Endodermal cell (in vitro differentiated cells): ENCODE measurements at regions not wholly inside any gene's neighbourhood (a gene's known extent, or its start where the extent isn't known, plus 50 kb on each side); places are given as distances from the start of the nearest gene placed in this dataset.

Source experiments
- DNase-seq: peaks from one replicate; pipeline ENCODE4 v3.0.0-alpha.2; 2017
- H3K27ac ChIP-seq: 2 replicates; pipeline ENCODE4 v1.5.1; 2013; ENCODE audit warnings: mild to moderate bottlenecking, low read depth, low read length, moderate library complexity
- H3K27me3 ChIP-seq: 2 replicates; pipeline ENCODE4 v1.6.1; 2013; ENCODE audit warnings: mild to moderate bottlenecking, low read length, moderate library complexity; ENCODE audit not compliant: insufficient read depth, control insufficient read depth, poor library complexity, severe bottlenecking
- H3K36me3 ChIP-seq: 2 replicates; pipeline ENCODE4 v1.7.0; 2013; ENCODE audit warnings: mild to moderate bottlenecking, low read length, moderate library complexity; ENCODE audit not compliant: control insufficient read depth, insufficient read depth
- H3K4me1 ChIP-seq: one replicate; pipeline ENCODE4 v1.7.0; 2013; ENCODE audit warnings: low read length; ENCODE audit not compliant: control insufficient read depth, insufficient read depth
- H3K4me3 ChIP-seq: 2 replicates; pipeline ENCODE4 v1.5.1; 2013; ENCODE audit warnings: mild to moderate bottlenecking, low read length, moderate library complexity
- H3K9ac ChIP-seq: 2 replicates; pipeline ENCODE4 v1.6.1; 2013; ENCODE audit warnings: mild to moderate bottlenecking, low read length, moderate library complexity; ENCODE audit not compliant: poor library complexity, severe bottlenecking; ENCODE audit errors: extremely low read depth
- H3K9me3 ChIP-seq: 2 replicates; pipeline ENCODE4 v1.6.1; 2013; ENCODE audit warnings: mild to moderate bottlenecking, low read length, moderate library complexity; ENCODE audit not compliant: control insufficient read depth
- H3K27ac Mint-ChIP-seq: 2 replicates; pipeline ENCODE4 v1.8.0; 2020; ENCODE audit warnings: mixed read lengths
- H3K27me3 Mint-ChIP-seq: 2 replicates; pipeline ENCODE4 v1.8.0; 2021; ENCODE audit warnings: mild to moderate bottlenecking, mixed read lengths; ENCODE audit not compliant: insufficient read depth
- H3K36me3 Mint-ChIP-seq: 2 replicates; pipeline ENCODE4 v1.8.0; 2020; ENCODE audit warnings: low read depth, mixed read lengths
- H3K4me1 Mint-ChIP-seq: 2 replicates; pipeline ENCODE4 v1.8.0; 2020; ENCODE audit warnings: mixed read lengths
- H3K4me3 Mint-ChIP-seq: 2 replicates; pipeline ENCODE4 v1.8.0; 2020; ENCODE audit warnings: mild to moderate bottlenecking, moderate library complexity, mixed read lengths
- H3K9me3 Mint-ChIP-seq: 2 replicates; pipeline ENCODE4 v1.8.0; 2020; ENCODE audit warnings: mild to moderate bottlenecking, mixed read lengths
- WGBS, 2 experiments: methylation state at CpG; one replicate each; pipeline versions ENCODE4 v1.1.5 to v1.1.7; 2013; ENCODE audit warnings: missing lambda C conversion rate in 2 of 2, mixed read lengths in 1 of 2; ENCODE audit not compliant: insufficient coverage in 1 of 2, insufficient read length in 1 of 2; 5-methylcytosine and 5-hydroxymethylcytosine counted together
- TF ChIP-seq, protein P1 (sequence below): fragments of 200-600 bp; sonication (generic); conservative IDR thresholded peaks from 2 replicates; pipeline ENCODE4 v1.5.0; 2021; ENCODE audit warnings: antibody characterized with exemption, mild to moderate bottlenecking

- WGBS, 2 experiments, result 86 to 100% methylated on average over 1 to 3 of the region's 3 CpGs
- H3K27ac Mint-ChIP-seq, result no peak overlapping the region
Observed at GRCh38 chr7:36029853-36030515, 123.1 kb upstream of the EEPD1 start.

DNA sequence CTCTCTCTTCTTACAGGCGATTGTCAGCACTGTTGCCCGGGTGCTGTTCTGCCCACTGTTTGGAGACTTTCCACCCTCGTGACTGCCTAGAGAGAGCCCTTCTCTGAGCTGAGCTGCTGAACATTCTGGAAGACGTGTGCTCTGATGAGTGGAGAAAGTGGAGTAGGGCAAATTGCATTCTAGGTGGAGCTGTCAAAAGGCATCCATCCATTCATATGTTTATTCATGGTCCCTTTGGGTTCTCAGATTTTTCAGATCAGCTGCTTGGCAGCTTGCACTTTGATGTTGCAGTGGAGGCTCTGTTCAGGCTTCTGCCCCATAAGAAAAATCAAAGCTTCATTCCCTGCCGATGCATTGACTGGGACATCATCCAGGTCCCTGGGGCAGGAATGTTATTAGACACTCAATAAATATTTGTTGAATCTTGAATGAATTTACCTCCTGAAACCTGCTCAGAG, 120.7 kb upstream of the EEPD1 start:
- H3K4me3 ChIP-seq, result no peak overlapping the region
- Mint-ChIP-seq H3K9me3 (no peaks in the 10 kb centered on the region), H3K27ac (no peak overlapping the region), H3K36me3 (no peaks in the 10 kb centered on the region), H3K4me3 (no peak overlapping the region), H3K4me1 (peaks cover 11% of the 10 kb centered on the region), H3K27me3 (peaks cover 3% of the 10 kb centered on the region)
- H3K9ac ChIP-seq, result no peak overlapping the region
- H3K4me1 ChIP-seq, result peaks cover 6% of the 10 kb centered on the region
- 83 to 89% methylated on average over 3 to 5 of the region's 5 CpGs for WGBS, 2 experiments
- no peak overlapping the region for H3K27ac ChIP-seq
- H3K27me3 ChIP-seq, result no peaks in the 10 kb centered on the region
- DNase-seq, result no peak
- TF ChIP-seq, protein P1, sequence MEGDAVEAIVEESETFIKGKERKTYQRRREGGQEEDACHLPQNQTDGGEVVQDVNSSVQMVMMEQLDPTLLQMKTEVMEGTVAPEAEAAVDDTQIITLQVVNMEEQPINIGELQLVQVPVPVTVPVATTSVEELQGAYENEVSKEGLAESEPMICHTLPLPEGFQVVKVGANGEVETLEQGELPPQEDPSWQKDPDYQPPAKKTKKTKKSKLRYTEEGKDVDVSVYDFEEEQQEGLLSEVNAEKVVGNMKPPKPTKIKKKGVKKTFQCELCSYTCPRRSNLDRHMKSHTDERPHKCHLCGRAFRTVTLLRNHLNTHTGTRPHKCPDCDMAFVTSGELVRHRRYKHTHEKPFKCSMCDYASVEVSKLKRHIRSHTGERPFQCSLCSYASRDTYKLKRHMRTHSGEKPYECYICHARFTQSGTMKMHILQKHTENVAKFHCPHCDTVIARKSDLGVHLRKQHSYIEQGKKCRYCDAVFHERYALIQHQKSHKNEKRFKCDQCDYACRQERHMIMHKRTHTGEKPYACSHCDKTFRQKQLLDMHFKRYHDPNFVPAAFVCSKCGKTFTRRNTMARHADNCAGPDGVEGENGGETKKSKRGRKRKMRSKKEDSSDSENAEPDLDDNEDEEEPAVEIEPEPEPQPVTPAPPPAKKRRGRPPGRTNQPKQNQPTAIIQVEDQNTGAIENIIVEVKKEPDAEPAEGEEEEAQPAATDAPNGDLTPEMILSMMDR, result no peak
- no peaks in the 10 kb centered on the region for H3K36me3 ChIP-seq
- H3K9me3 ChIP-seq, result no peaks in the 10 kb centered on the region

More at GRCh38 chr7:36029853-36030515, 123.1 kb upstream of the EEPD1 start:
- H3K27me3 Mint-ChIP-seq, result peaks cover 3% of the 10 kb centered on the region
- no peaks in the 10 kb centered on the region for H3K9me3 Mint-ChIP-seq
- Histone ChIP-seq H3K27me3 (no peaks in the 10 kb centered on the region), H3K9ac (no peak overlapping the region), H3K4me3 (no peak overlapping the region), H3K36me3 (no peaks in the 10 kb centered on the region), H3K27ac (no peak overlapping the region), H3K9me3 (no peaks in the 10 kb centered on the region), H3K4me1 (no peaks in the 10 kb centered on the region)
- H3K36me3 Mint-ChIP-seq, result no peaks in the 10 kb centered on the region
- no peak for DNase-seq
- no peaks in the 10 kb centered on the region for H3K4me1 Mint-ChIP-seq
- no peak overlapping the region for H3K4me3 Mint-ChIP-seq
- TF ChIP-seq, protein P1, result no peak

DNA sequence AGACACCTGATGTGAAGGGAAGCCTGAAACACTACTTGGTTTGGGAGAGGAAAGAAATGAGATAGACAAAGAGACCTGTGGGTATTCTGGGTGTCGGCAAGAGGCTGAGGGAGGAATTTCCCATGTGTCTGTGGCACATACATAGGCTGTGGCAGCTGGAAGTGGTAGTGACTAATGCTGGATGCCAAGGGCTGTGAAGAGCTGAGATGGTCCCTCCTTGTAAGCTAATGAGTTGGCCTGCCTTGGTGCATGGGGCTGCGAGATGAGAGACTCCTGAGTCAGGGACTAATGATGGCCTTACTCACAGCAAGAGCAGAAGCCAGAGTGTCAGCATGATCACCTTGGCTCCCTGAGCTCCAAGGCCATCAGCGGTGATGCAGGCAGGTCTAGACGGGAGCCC, 119.0 kb upstream of the EEPD1 start:
- Mint-ChIP-seq H3K27me3 (peaks cover 3% of the 10 kb centered on the region), H3K27ac (no peak overlapping the region), H3K36me3 (no peaks in the 10 kb centered on the region), H3K4me3 (no peak overlapping the region), H3K4me1 (peaks cover 14% of the 10 kb centered on the region), H3K9me3 (no peaks in the 10 kb centered on the region)
- WGBS, 2 experiments, result 92 to 100% methylated on average over 2 to 4 of the region's 4 CpGs
- TF ChIP-seq, protein P1, result no peak
- Histone ChIP-seq H3K4me1 (peaks cover 6% of the 10 kb centered on the region), H3K27ac (no peak overlapping the region), H3K4me3 (no peak overlapping the region), H3K36me3 (no peaks in the 10 kb centered on the region), H3K27me3 (no peaks in the 10 kb centered on the region), H3K9me3 (no peaks in the 10 kb centered on the region), H3K9ac (no peak overlapping the region)
- no peak for DNase-seq
